Activated CD8-positive, alpha-beta memory T cell treated with anti-CD3 and anti-CD28 coated beads, Interleukin-2, amount 50 U/mL, for 1 hour (primary cell): ENCODE measurements at regions not wholly inside any gene's neighbourhood (a gene's known extent, or its start where the extent isn't known, plus 50 kb on each side); places are given as distances from the start of the nearest gene placed in this dataset.

Source experiments
- DNase-seq: peaks from one replicate; pipeline ENCODE4 v3.0.0-alpha.2; 2020; ENCODE audit errors: extremely low read depth

- DNase-seq = no peak
Observed at GRCh38 chr7:28231176-28231575, 50.6 kb upstream of the JAZF1 start.

GRCh38 chr7:28236560-28236959, 56.0 kb upstream of the JAZF1 start:
- DNase-seq = no peak

GRCh38 chr7:28237363-28237762, 56.8 kb upstream of the JAZF1 start:
- no peak for DNase-seq

- no peak for DNase-seq
Observed at GRCh38 chr7:28239823-28240204, 59.2 kb upstream of the JAZF1 start.

GRCh38 chr7:28240481-28240880, 59.9 kb upstream of the JAZF1 start:
- no peak for DNase-seq

GRCh38 chr7:28243861-28244260, 63.3 kb upstream of the JAZF1 start:
- DNase-seq = no peak

- DNase-seq = no peak
Observed at GRCh38 chr7:28245123-28245878, 64.7 kb upstream of the JAZF1 start.

GRCh38 chr7:28246921-28247461, 66.4 kb upstream of the JAZF1 start:
- DNase-seq = no peak

- DNase-seq = no peak
Observed at GRCh38 chr7:28258240-28258639, 77.6 kb upstream of the JAZF1 start.

GRCh38 chr7:28260969-28261368, 80.4 kb upstream of the JAZF1 start:
- no peak for DNase-seq

GRCh38 chr7:28263622-28264271, 83.2 kb upstream of the JAZF1 start:
- no peak for DNase-seq

- DNase-seq = no peak
Observed at GRCh38 chr7:28266402-28266801, 85.8 kb upstream of the JAZF1 start.

GRCh38 chr7:28267012-28267411, 86.4 kb upstream of the JAZF1 start:
- no peak for DNase-seq

GRCh38 chr7:28269700-28270361, 89.2 kb upstream of the JAZF1 start:
- DNase-seq = no peak

GRCh38 chr7:28270536-28270935, 89.9 kb upstream of the JAZF1 start:
- DNase-seq = no peak

- no peak for DNase-seq
Observed at GRCh38 chr7:28272461-28272877, 91.9 kb upstream of the JAZF1 start.

GRCh38 chr7:28276298-28276697, 95.7 kb upstream of the JAZF1 start:
- no peak for DNase-seq

- no peak for DNase-seq
Observed at GRCh38 chr7:28277364-28277763, 96.8 kb upstream of the JAZF1 start.

- no peak for DNase-seq
Observed at GRCh38 chr7:28277958-28278357, 97.4 kb upstream of the JAZF1 start.

GRCh38 chr7:28280516-28280915, 99.9 kb upstream of the JAZF1 start:
- no peak for DNase-seq

GRCh38 chr7:28290496-28290895, 109.9 kb upstream of the JAZF1 start:
- DNase-seq = no peak

- no peak for DNase-seq
Observed at GRCh38 chr7:28291559-28291958, 111.0 kb upstream of the JAZF1 start.
